ENCODE measurements at regions not wholly inside any gene's neighbourhood (a gene's known extent, or its start where the extent isn't known, plus 50 kb on each side); places are given as distances from the start of the nearest gene placed in this dataset.
"Not testable (repeated sequence)": the region's sequence is repeated elsewhere in the genome, so short reads cannot be mapped to it uniquely, and the experiment has no call there.

- no peak for DNase-seq (ENCODE audit: low read depth, low spot score)
Observed at GRCh38 chr10:124168991-124169802, 75.8 kb upstream of the CHST15 start.

- DNase-seq (ENCODE audit: low read depth, low spot score) = no peak
Observed at GRCh38 chr10:124168581-124168980, 75.2 kb upstream of the CHST15 start.

- DNase-seq (ENCODE audit: low read depth, low spot score) = not testable (repeated sequence)
Observed at GRCh38 chr10:124167925-124168324, 74.5 kb upstream of the CHST15 start.

- DNase-seq (ENCODE audit: low read depth, low spot score) = no peak
Observed at GRCh38 chr10:124166431-124167125, 73.2 kb upstream of the CHST15 start.

- no peak for DNase-seq (ENCODE audit: low read depth, low spot score)
Observed at GRCh38 chr10:124165827-124166226, 72.4 kb upstream of the CHST15 start.

GRCh38 chr10:124165311-124165710 is 71.9 kb upstream of the CHST15 start:
- no peak for DNase-seq (ENCODE audit: low read depth, low spot score)

GRCh38 chr10:124164264-124164663 is 70.9 kb upstream of the CHST15 start:
- DNase-seq (ENCODE audit: low read depth, low spot score) = no peak

GRCh38 chr10:124162774-124163354 is 69.5 kb upstream of the CHST15 start:
- no peak for DNase-seq (ENCODE audit: low read depth, low spot score)

- no peak for DNase-seq (ENCODE audit: low read depth, low spot score)
Observed at GRCh38 chr10:124162136-124162535, 68.7 kb upstream of the CHST15 start.

GRCh38 chr10:124161601-124162000 is 68.2 kb upstream of the CHST15 start:
- no peak for DNase-seq (ENCODE audit: low read depth, low spot score)

GRCh38 chr10:124160943-124161582 is 67.7 kb upstream of the CHST15 start:
- DNase-seq (ENCODE audit: low read depth, low spot score) = no peak

- no peak for DNase-seq (ENCODE audit: low read depth, low spot score)
Observed at GRCh38 chr10:124160176-124160575, 66.8 kb upstream of the CHST15 start.

- DNase-seq (ENCODE audit: low read depth, low spot score) = no peak
Observed at GRCh38 chr10:124159153-124159552, 65.8 kb upstream of the CHST15 start.

- DNase-seq (ENCODE audit: low read depth, low spot score) = no peak
Observed at GRCh38 chr10:124158592-124158991, 65.2 kb upstream of the CHST15 start.

GRCh38 chr10:124157271-124157681 is 63.9 kb upstream of the CHST15 start:
- no peak for DNase-seq (ENCODE audit: low read depth, low spot score)

- no peak for DNase-seq (ENCODE audit: low read depth, low spot score)
Observed at GRCh38 chr10:124156524-124157260, 63.3 kb upstream of the CHST15 start.

GRCh38 chr10:124155781-124156435 is 62.5 kb upstream of the CHST15 start:
- DNase-seq (ENCODE audit: low read depth, low spot score) = no peak

GRCh38 chr10:124153023-124153826 is 59.8 kb upstream of the CHST15 start:
- no peak for DNase-seq (ENCODE audit: low read depth, low spot score)

GRCh38 chr10:124152139-124153022 is 59.0 kb upstream of the CHST15 start:
- no peak for DNase-seq (ENCODE audit: low read depth, low spot score)
